SK-N-SH (cell line): ENCODE measurements at regions not wholly inside any gene's neighbourhood (a gene's known extent, or its start where the extent isn't known, plus 50 kb on each side); places are given as distances from the start of the nearest gene placed in this dataset.

ENCODE experiments used
- RCOR1 ChIP-seq: fragments of 150-350 bp; IDR thresholded peaks from 2 replicates; pipeline ENCODE4 v1.6.1; 2017; ENCODE audit warnings: antibody characterized with exemption, low read length
- SMC3 ChIP-seq: IDR thresholded peaks from 2 replicates; pipeline ENCODE4 v1.6.1; 2012; ENCODE audit warnings: low read depth, low read length, improper control_type of control experiment
- TF ChIP-seq, protein P1 (sequence below): IDR thresholded peaks from 2 replicates; pipeline ENCODE4 v1.4.0; 2012; ENCODE audit warnings: low read depth
- TF ChIP-seq, protein P2 (sequence below): IDR thresholded peaks from 2 replicates; pipeline ENCODE4 v1.6.1; 2012; ENCODE audit warnings: mild to moderate bottlenecking, low read depth, low read length, moderate library complexity
- TF ChIP-seq, protein P3 (sequence below): fragments of 200-600 bp; sonication (generic); IDR thresholded peaks from 2 replicates; pipeline ENCODE4 v1.6.1; 2017; ENCODE audit warnings: antibody characterized with exemption, mild to moderate bottlenecking, moderate library complexity

DNA sequence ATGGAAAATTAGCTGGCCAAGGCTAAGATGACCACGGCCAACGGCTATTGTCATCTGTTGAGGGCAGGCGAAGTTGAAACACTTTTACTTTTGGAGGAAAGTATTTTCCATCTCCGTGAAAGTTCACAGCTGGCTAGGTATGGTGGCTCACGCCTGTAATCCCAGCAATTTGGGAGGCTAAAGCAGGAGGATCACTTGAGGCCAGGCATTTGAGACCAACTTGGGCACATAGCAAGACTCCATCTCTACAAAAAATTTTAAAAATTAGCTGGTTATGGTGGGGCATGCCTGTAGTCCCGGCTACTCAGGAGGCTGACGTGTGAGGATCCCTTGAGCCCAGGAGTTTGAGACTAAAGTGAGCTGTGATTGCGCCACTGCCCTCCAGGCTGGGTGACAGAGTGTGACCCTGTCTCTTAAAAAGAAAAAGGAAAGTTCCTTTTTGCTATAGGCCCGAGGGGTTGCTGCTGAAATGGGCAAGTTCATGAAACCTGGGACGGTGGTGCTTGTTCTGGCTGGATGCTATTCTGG, 85.5 kb upstream of the MKLN1 start:
- TF ChIP-seq, protein P1, sequence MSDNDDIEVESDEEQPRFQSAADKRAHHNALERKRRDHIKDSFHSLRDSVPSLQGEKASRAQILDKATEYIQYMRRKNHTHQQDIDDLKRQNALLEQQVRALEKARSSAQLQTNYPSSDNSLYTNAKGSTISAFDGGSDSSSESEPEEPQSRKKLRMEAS: no peak
- TF ChIP-seq, protein P2, sequence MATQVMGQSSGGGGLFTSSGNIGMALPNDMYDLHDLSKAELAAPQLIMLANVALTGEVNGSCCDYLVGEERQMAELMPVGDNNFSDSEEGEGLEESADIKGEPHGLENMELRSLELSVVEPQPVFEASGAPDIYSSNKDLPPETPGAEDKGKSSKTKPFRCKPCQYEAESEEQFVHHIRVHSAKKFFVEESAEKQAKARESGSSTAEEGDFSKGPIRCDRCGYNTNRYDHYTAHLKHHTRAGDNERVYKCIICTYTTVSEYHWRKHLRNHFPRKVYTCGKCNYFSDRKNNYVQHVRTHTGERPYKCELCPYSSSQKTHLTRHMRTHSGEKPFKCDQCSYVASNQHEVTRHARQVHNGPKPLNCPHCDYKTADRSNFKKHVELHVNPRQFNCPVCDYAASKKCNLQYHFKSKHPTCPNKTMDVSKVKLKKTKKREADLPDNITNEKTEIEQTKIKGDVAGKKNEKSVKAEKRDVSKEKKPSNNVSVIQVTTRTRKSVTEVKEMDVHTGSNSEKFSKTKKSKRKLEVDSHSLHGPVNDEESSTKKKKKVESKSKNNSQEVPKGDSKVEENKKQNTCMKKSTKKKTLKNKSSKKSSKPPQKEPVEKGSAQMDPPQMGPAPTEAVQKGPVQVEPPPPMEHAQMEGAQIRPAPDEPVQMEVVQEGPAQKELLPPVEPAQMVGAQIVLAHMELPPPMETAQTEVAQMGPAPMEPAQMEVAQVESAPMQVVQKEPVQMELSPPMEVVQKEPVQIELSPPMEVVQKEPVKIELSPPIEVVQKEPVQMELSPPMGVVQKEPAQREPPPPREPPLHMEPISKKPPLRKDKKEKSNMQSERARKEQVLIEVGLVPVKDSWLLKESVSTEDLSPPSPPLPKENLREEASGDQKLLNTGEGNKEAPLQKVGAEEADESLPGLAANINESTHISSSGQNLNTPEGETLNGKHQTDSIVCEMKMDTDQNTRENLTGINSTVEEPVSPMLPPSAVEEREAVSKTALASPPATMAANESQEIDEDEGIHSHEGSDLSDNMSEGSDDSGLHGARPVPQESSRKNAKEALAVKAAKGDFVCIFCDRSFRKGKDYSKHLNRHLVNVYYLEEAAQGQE: no peak
- TF ChIP-seq SMC3: no peak
- TF ChIP-seq, protein P3, sequence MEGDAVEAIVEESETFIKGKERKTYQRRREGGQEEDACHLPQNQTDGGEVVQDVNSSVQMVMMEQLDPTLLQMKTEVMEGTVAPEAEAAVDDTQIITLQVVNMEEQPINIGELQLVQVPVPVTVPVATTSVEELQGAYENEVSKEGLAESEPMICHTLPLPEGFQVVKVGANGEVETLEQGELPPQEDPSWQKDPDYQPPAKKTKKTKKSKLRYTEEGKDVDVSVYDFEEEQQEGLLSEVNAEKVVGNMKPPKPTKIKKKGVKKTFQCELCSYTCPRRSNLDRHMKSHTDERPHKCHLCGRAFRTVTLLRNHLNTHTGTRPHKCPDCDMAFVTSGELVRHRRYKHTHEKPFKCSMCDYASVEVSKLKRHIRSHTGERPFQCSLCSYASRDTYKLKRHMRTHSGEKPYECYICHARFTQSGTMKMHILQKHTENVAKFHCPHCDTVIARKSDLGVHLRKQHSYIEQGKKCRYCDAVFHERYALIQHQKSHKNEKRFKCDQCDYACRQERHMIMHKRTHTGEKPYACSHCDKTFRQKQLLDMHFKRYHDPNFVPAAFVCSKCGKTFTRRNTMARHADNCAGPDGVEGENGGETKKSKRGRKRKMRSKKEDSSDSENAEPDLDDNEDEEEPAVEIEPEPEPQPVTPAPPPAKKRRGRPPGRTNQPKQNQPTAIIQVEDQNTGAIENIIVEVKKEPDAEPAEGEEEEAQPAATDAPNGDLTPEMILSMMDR: no peak
- no peak for TF ChIP-seq RCOR1
